NCI-H748 (cell line): ENCODE measurements at regions not wholly inside any gene's neighbourhood (a gene's known extent, or its start where the extent isn't known, plus 50 kb on each side); places are given as distances from the start of the nearest gene placed in this dataset.

Experiments used
- DNase-seq: peaks from one replicate; lab custom pipeline; 2025; ENCODE audit not compliant: unreplicated experiment; lab: John Stamatoyannopoulos, UW

DNA sequence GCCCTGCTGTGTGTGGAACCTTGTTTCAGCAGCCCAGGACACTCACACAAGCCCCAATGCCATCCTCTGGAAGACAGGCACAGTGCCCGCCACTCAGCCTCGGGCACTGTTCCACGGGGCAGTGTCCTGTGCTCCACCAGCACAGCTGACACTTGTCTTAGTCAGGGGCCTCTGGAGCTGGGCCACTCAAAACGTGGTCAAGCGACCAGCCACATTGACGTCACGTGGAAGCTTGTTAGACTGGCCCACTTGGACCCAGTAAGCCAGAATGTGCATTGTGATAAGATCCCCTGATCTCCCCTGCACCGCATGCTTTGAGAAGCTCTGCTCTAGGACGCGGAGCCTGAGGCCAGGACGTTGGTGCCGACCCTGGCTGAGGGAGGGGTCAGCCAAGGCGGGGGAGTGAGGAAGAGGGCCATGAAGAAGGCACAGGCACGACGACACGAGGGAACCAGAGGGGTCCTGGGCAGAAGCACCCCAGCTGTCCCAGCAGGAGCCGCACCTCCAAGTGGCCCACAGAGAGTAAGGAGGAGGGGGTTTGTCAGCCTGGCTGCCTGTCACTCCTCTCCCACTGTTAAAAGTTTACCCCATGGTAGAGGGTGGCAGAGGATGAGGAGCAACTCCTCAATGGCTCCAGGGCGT is 64.6 kb downstream of the LINC01488 start:
- no peak for DNase-seq

DNA sequence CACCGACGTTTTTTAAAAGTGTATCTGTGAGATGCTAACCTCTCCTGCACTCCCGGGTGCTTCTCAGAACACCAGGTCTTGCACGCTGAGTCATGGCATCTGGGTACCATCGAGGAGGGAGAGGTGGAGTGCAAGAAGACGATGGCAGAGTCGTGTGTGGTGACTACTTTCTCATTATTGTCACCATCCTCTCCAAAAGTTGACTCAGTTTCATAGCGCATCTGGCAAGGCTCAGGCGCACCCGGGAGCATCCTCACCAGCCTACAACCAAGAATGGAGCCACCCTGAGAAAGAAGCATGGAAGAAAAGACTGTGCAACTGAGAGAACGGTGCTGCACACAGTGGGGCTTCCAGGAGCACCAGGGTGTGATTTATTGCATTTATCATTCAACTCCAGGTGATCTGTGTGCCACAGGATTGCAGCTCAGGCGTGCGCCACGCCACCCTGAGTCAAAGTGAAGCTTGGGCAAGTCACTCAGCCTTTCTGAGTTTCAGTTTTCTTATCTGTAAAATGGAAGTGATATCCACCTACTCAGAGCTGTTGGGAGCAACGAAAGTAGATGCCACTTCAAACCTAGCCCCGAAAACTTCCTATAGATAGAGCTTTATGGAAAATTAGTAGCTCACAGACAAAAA is 65.4 kb downstream of the LINC01488 start:
- no peak for DNase-seq

DNA sequence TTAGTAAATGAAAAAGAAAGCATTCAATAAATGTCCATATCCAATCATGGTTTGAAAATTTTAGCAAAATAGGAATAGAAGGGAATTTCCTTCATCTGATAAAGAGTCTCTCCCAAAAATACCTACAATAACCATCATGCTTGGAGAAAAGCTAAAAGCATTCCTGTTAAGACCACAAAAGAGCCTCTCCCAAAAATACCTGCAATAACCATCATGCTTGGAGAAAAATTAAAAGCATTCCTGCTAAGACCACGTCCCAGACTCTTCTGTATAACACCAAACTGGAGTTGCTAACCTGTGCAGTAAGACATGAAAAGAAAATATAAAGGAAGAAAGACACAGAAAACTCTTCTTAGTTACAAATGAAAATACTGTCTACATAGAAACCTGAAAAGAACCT is 69.4 kb downstream of the LINC01488 start:
- no peak for DNase-seq

DNA sequence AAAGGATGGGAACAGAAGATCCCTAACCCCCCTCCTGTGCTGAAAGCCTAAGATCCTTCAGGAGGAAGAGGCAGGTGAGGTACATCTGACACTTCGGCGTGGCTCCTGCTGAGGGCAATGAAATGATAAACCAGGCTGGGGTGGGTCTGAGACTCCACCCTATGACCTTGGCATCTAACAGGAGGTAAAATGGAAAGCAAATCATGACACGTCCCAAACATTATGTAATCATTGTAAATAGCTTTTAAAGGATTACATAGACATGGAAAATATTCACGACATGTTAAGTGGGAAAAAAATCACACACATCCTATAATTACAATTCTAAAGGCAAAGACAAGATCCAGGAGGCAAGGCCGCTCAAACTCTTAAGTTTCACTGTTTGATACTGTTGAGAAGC is 70.5 kb downstream of the LINC01488 start:
- DNase-seq: no peak

DNA sequence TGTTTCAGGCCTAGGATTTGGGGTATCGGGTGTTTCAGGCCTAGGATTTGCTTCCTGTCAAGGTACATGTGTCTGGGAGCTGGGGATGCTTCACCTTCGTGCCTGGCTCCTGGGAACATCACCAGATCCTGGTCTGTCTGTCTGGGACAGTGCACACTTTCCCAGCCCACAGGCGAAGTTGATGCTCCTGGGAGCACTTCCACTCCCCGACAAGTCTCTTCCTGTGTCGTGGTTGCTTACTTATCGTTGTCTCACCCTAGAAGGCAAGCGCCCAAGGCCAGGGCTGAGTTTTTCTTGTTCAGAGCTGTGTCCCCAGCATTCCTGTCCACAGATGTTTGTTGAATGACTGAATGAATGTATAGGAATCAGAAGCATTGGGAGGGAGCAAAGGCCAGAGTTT is 71.5 kb downstream of the LINC01488 start:
- DNase-seq: no peak

DNA sequence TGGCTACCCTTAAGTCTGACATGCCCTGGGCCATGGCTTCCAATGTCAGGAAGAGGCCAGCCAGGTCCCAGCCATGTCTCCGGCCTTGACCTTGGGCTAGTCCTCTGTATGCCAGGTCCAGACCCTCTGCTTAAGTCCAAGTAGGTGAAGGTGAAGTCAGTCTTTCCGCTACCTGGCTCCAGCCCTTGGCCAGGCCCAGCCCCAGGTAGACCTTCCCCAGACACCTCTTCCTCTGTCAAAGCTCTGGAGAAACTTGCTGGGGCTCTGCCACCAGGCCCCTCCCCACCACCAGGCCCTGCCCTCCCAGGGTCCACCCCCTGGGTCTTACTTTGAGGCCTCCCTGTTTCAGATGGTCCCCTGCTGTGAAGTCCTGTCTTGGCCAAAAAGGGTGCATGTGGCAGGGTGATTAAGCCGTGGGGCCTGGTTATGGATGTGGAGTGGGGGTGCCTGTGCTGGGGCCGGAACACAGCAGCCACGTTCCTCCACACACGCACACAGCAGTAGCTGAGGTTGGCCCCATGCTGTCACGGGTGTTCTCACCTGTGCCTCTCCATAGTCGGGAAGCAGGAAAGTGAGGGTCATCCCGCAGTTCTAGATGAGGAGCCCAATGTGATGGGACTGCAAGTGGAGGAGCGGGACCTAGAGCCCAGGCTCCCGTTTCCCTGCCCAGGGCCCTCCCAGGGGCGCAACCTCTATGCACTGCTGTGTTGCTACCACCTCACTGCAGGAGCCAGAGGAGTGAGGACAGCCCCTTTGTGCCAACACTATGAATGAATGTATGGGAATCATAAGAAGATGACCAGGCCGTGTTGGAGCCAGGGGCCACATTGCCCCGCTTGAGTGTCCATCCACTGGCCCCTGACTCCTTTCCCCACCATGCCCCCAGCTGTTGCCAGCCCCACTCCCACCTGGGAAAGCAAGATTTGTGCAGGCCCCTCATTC is 72.2 kb downstream of the LINC01488 start:
- no peak for DNase-seq

DNA sequence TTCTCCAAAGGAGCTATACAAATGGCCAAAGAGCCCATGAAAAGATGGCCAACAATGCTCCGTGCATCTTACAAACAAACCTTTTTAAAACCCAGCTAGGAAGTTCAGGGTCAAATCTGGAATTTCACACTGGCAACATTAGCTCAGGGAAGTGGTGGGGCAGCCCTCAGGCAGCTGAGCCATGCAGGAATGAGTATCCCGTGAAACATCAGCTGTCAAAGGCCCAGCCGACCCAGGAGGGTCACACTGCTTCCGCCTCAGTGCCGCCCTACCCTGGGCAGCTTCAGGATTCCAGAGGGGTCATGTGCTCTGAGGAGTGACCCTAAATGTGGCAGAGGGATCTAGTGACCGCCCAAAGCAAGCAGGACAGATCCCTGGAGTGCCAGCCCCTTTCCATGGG is 73.4 kb downstream of the LINC01488 start:
- no peak for DNase-seq

DNA sequence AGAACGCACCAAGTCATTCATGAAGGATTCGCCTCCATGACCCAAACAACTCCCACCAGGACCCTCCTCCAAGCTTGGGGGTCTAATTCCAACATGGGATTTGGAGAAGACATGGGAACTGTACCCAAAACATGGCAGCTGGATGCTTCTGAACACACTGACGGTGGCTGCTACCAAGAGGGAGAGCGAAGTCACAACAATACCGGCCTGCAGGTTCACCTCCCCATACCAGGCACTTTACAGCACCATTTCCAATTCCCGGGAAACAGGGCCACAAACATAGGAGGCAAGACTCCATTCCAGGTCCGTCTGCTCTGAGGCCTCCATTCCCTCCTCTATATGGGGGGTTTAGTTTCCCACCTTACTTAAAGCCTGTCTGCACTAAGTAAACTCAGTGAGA is 75.8 kb downstream of the LINC01488 start:
- DNase-seq: no peak

DNA sequence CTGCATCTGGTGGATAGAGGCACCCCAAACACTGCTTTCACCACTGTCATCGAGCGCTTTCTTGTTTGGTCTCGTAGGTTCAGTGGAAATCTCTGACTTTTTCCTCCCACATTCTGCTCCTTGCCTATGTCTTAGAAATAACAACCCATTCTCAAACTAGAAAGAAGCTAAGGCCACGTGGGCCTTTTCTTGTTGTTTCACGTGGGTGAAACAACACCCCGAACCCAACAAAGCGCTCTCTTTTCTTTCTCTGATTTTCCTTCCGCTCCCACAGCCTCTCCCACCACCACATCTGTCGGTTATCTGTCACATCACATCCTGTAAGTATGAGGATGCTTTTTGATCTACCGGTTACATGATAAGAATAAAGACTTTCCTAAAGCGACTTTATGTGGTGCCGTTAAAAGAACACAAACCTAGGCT is 77.1 kb downstream of the LINC01488 start:
- DNase-seq: no peak

DNA sequence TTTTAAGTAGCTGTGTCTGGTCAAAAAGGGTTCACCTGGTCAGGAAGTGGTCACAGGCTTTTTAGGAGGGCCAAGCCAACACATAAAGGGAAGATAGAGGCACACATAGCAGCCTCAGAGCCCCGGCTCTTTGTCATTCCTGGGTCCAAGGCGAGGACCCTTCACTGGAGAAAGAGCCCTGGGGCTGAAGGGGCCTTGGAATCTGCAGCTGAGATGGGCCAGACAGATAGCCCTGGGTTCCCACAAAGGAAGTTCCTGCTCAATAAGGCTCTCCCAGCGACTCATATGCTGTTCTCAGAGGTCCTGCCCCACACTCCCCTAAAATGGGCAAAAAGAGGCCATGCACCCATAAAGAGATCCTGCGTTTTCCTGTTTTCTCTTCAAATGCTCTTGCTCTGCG is 77.7 kb downstream of the LINC01488 start:
- DNase-seq: no peak

DNA sequence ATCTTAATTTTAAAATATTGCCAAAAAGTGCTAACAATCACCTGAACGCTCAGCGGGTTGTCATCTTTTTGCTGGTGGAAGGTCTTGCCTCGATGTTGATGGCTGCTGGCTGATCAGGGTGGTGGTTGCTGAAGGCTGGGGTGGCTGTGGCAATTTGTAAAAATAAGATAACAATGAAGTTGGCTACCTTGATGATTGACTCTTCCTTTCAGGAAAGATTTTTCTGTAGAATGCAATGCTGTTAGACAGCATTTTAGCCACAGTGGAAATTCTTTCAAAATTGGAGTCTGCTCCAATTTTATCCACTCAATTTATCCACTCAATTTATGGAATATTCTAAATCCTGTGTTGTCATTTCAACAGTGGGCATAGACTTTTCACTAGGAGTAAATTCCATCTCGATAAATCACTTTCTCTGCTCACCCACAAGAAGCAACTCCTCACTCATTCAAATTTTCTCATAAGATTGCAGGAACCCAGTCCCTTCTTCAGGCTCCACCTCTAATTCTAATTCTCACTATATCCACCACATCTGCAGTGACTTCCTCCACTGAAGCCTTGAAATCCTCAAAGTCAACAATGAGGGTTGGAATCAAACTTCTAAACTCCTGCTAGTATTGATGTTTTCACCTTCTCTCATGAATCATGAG is 78.8 kb downstream of the LINC01488 start:
- no peak for DNase-seq

DNA sequence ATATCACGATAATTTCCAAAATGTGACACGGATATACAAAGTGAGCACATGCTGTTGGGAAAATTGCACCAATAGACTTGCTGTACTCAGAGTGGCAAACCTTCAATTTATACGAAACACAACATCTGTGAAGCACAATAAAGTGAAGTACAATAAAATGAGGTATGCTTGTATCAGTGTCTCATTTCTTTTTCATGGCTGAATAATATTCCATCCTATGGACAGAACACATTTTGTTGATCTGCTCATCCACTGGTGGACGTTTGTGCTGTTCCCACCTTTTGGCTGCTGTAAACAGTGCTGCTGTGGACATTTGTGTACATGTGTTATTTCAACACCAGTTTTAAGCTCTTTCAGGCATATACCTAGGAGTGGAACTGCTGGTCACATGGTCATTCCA is 78.7 kb upstream of the CCND1 start:
- no peak for DNase-seq

DNA sequence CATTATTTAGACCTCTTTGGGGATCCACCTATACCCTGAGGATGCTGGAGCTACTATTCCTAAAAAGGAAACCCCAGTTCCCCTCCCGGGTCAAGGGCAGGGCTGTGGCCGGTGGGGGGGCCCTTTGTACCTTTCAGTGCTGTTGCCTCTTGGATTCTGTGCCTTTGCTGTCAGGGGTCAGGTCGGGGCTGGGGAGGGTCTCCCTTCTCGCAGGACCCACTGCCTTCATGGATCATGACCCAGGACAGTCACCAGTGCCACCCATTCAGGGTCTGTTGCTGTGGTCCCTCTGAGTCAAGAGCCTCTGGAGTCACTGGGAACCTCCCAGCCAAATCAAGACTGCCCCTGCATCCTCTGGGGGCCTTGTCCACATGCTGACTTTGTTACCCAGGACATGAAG is 78.1 kb upstream of the CCND1 start:
- DNase-seq: no peak

DNA sequence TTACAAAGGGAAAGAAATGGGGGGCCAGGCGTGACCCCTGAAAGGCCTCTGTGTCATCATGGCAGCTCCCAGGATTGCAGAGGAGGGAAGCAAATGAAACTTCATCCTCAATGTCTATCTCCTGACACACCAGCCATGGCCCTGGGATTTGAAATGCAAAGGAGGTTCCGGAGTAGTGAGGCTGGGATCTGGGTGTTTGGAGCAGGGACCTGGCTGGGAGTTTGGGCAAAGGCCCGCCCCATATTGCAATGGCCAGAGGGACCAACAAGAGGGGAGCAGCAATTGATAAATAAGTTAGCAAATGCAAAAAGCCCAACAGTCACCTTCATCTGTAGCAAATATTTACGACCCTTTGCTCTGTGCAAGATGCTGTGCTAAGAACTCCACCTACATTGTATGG is 77.7 kb upstream of the CCND1 start:
- no peak for DNase-seq

DNA sequence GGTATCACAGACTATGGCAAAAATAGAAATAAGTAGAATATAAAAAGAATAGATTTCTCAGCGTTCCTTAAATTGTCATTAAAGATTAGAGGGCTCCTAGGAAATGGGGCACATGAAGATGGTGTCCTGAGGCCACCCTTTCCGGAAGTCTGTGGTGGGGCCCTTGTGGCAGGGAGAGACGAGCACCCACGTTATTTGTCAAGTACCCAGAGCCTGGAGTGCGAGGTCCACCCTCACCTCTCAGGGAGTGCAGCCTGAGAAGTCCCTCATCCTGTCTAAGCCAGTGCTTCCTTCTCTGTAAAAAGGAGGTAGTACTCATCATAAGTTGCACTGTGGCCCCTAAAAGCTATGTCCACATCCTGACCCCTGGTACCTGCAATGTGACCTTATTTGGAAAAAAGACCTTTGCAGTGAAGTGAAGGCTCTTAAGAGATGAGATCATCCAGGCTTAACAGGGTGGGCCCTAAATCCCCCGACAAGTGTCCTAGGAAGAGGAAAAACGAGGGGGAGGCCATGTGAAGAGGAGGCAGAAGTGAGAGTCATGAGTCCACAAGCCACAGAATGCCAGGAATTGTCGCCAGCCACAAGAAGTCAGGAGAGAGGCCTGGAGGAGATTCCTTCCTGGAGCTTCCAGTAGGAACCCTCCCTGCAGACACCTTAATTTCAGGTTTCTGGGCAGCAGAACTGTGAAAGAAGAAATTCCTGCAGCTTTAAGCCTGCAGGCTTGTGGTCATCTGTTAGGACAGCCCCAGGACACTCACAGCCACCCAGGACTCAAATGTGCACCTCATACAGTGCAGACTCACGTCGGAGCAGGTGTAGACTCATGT is 76.8 kb upstream of the CCND1 start:
- DNase-seq: no peak

DNA sequence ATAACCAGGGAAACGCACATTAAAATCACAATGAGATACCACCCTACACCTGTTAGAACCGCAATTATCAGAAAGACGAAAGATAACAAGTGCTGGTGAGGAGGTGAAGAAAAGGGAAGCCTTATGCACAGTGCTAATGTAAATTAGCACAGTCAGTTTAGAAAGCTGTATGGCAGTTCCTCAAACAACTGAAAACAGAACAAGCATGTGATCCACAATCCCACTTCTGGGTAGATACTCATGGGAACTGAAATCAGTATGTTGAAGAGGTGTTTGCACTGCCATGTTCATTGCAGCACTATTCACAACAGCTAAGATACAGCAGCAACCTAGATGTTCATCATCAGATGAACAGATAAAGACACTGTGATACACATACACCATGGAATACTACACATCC is 75.0 kb upstream of the CCND1 start:
- DNase-seq: no peak

DNA sequence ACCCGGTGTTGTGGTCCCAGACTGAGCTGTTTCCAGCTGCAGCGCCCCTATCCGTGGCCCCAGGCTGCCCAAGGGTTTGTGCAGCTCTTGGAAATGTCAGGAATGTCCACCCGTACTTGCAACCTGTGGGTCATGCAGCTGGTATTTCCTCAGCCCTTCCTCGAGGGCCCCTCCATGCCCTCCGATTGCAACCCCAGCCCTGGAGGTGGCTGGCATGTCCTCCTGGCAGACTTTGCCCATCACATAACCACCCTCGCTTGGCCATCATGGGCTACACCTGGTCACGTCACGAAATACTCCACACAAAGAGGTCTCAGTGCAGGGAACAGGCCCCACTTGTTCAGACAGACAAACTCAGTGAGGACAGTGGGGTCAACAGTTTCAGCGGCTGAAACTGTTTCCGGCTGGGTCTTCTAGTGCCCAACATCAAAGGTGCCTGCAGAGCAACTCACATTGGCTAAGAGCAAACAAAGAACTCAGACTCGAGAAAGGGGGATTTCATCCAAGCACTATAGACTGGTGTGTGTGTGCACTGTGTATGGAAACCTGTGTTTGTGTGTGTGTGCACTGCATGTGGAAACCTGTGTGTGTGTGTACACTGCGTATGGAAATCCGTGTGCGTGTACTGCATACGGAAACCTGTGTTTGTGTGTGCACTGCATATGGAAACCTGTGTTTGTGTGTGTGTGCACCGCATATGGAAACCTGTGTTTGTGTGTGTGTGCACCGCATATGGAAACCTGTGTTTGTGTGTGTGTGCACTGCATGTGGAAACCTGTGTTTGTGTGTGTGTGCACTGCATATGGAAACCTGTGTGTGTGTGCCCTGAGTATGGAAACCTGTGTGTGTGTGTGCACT is 72.8 kb upstream of the CCND1 start:
- DNase-seq: no peak

DNA sequence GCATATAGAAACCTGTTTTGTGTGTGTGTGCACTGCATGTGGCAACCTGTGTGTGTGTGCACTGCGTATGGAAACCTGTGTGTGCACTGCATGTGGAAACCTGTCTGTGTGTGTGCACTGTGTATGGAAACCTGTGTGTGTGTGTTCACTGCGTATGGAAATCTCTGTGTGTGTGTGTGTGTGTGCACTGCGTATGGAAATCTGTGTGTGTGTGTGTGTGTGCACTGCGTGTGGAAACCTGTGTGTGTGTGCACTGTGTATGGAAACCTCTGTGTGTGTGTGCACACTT is 72.2 kb upstream of the CCND1 start:
- no peak for DNase-seq

DNA sequence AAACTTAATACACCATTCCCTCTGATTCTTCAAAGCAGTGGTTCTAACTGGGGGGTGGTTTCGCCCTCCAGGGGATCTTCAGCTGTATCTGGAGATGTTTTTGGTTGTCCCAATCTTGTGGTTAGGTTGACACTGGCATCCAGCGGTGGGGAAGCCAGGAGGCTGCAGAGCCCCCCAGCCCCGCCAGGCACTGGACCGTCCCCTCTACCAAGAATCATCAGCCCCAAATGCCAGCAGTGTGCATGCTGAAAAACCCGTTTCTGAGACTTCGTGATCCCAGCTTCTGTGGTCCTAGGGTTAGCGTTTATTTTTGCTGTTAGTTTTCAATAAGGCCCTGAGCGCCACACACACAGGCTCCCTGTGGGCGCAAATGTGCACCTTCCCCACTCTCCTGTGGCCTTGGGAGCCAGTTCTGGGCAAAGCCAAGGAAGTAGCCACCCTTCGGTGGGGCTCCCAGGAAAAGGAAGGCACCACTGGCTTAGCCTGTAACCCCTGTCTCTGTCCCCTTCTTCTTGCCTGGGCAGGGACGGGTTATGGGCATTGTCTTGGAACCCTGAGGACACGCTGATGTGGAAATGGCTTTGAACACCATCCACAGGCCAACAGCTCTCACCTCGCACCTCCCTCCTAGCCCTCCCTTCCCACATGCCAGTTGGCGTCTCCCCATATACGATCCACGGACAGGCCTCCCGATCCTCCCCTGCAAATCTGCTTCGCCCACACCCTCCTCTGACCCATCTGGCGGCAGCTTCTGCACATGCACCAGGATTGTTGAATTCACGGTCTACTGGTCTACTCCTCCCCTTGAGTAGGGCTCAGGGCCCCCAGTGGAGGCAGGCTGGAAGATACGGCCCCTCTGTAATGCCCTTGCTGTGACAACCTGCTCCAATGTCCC is 71.4 kb upstream of the CCND1 start:
- DNase-seq: no peak
